A673 (cell line): ENCODE measurements at regions not wholly inside any gene's neighbourhood (a gene's known extent, or its start where the extent isn't known, plus 50 kb on each side); places are given as distances from the start of the nearest gene placed in this dataset.
"Not testable (repeated sequence)": the region's sequence is repeated elsewhere in the genome, so short reads cannot be mapped to it uniquely, and the experiment has no call there.

Experiments used
- EZH2 ChIP-seq: fragments of 200-600 bp; sonication (generic); IDR thresholded peaks from 2 replicates; pipeline ENCODE4 v1.6.1; 2017; ENCODE audit warnings: borderline replicate concordance, low read depth, mild to moderate bottlenecking, mixed read lengths, antibody characterized with exemption, low read length; ENCODE audit not compliant: poor library complexity, severe bottlenecking
- TF ChIP-seq, protein P1 (sequence below): fragments of 300-800, 200-600 bp; sonication (generic); conservative IDR thresholded peaks from 2 replicates; pipeline ENCODE4 v1.5.1; 2017; ENCODE audit warnings: low read depth, mild to moderate bottlenecking, antibody characterized with exemption, low read length, moderate library complexity, mixed read lengths

- TF ChIP-seq, protein P1, sequence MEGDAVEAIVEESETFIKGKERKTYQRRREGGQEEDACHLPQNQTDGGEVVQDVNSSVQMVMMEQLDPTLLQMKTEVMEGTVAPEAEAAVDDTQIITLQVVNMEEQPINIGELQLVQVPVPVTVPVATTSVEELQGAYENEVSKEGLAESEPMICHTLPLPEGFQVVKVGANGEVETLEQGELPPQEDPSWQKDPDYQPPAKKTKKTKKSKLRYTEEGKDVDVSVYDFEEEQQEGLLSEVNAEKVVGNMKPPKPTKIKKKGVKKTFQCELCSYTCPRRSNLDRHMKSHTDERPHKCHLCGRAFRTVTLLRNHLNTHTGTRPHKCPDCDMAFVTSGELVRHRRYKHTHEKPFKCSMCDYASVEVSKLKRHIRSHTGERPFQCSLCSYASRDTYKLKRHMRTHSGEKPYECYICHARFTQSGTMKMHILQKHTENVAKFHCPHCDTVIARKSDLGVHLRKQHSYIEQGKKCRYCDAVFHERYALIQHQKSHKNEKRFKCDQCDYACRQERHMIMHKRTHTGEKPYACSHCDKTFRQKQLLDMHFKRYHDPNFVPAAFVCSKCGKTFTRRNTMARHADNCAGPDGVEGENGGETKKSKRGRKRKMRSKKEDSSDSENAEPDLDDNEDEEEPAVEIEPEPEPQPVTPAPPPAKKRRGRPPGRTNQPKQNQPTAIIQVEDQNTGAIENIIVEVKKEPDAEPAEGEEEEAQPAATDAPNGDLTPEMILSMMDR = not testable (repeated sequence)
- TF ChIP-seq EZH2 = not testable (repeated sequence)
Observed at GRCh38 chr16:16572130-16572774, 193.3 kb downstream of the NPIPA7 start.
